HUES64 (cell line): ENCODE measurements at regions not wholly inside any gene's neighbourhood (a gene's known extent, or its start where the extent isn't known, plus 50 kb on each side); places are given as distances from the start of the nearest gene placed in this dataset.

Source experiments
- H3K27ac ChIP-seq: 2 replicates; pipeline ENCODE4 v1.7.0; 2013; ENCODE audit warnings: low read depth, low read length, inconsistent platforms
- H3K27me3 ChIP-seq: 2 replicates; pipeline ENCODE4 v1.6.1; 2013; ENCODE audit warnings: mild to moderate bottlenecking, low read length; ENCODE audit not compliant: insufficient read depth
- H3K36me3 ChIP-seq: 2 replicates; pipeline ENCODE4 v1.6.1; 2013; ENCODE audit warnings: mild to moderate bottlenecking, low read length; ENCODE audit not compliant: insufficient read depth
- H3K4me1 ChIP-seq: 2 replicates; pipeline ENCODE4 v1.6.1; 2013; ENCODE audit warnings: mild to moderate bottlenecking, low read length, moderate library complexity; ENCODE audit not compliant: insufficient read depth
- H3K4me3 ChIP-seq: 2 replicates; pipeline ENCODE4 v1.5.1; 2013; ENCODE audit warnings: mild to moderate bottlenecking, low read length, moderate library complexity
- H3K9ac ChIP-seq: 2 replicates; pipeline ENCODE4 v1.6.1; 2013; ENCODE audit warnings: mild to moderate bottlenecking, low read depth, low read length
- H3K9me3 ChIP-seq: 2 replicates; pipeline ENCODE4 v1.6.1; 2013; ENCODE audit warnings: low read depth, low read length; ENCODE audit not compliant: insufficient read depth
- WGBS: fragments of 150-250, 120-280 bp; methylation state at CpG from one replicate; pipeline ENCODE4 v1.1.7; 2013; ENCODE audit warnings: missing lambda C conversion rate; 5-methylcytosine and 5-hydroxymethylcytosine counted together

GRCh38 chr6:91743756-91744155 lies 1156.9 kb upstream of the MAP3K7 start:
- Histone ChIP-seq H3K4me1 (no peaks in the 10 kb centered on the region), H3K9me3 (no peaks in the 10 kb centered on the region), H3K36me3 (no peaks in the 10 kb centered on the region), H3K9ac (no peak overlapping the region), H3K4me3 (no peak overlapping the region), H3K27ac (no peak overlapping the region), H3K27me3 (no peaks in the 10 kb centered on the region)
- 93% methylated on average over 2 of the region's 2 CpGs for WGBS

- no peak overlapping the region for H3K9ac ChIP-seq
- no peaks in the 10 kb centered on the region for H3K36me3 ChIP-seq
- H3K9me3 ChIP-seq, result no peaks in the 10 kb centered on the region
- no peak overlapping the region for H3K27ac ChIP-seq
- H3K27me3 ChIP-seq, result no peaks in the 10 kb centered on the region
- no peaks in the 10 kb centered on the region for H3K4me1 ChIP-seq
- H3K4me3 ChIP-seq, result no peak overlapping the region
Observed at GRCh38 chr6:91731939-91732338, 1145.1 kb upstream of the MAP3K7 start.

GRCh38 chr6:91730710-91731109 lies 1143.8 kb upstream of the MAP3K7 start:
- 98% methylated on average over 2 of the region's 2 CpGs for WGBS

GRCh38 chr6:91720324-91720723 lies 1133.5 kb upstream of the MAP3K7 start:
- no peak overlapping the region for H3K27ac ChIP-seq
- 62% methylated on average over 1 of the region's 1 CpG for WGBS
- H3K4me1 ChIP-seq, result no peaks in the 10 kb centered on the region
- no peaks in the 10 kb centered on the region for H3K36me3 ChIP-seq
- H3K27me3 ChIP-seq, result no peaks in the 10 kb centered on the region
- H3K9me3 ChIP-seq, result no peaks in the 10 kb centered on the region
- H3K9ac ChIP-seq, result no peak overlapping the region
- H3K4me3 ChIP-seq, result no peak overlapping the region

More at GRCh38 chr6:91730710-91731109, 1143.8 kb upstream of the MAP3K7 start:
- no peaks in the 10 kb centered on the region for H3K4me1 ChIP-seq
- no peak overlapping the region for H3K27ac ChIP-seq
- H3K27me3 ChIP-seq, result no peaks in the 10 kb centered on the region
- no peak overlapping the region for H3K9ac ChIP-seq
- no peaks in the 10 kb centered on the region for H3K36me3 ChIP-seq
- H3K4me3 ChIP-seq, result no peak overlapping the region
- H3K9me3 ChIP-seq, result no peaks in the 10 kb centered on the region

GRCh38 chr6:91719414-91719813 lies 1132.5 kb upstream of the MAP3K7 start:
- no peaks in the 10 kb centered on the region for H3K9me3 ChIP-seq
- H3K27me3 ChIP-seq, result no peaks in the 10 kb centered on the region
- H3K4me1 ChIP-seq, result no peaks in the 10 kb centered on the region
- H3K27ac ChIP-seq, result no peak overlapping the region
- H3K9ac ChIP-seq, result no peak overlapping the region
- H3K4me3 ChIP-seq, result no peak overlapping the region
- WGBS, result 83% methylated on average over 1 of the region's 1 CpG
- H3K36me3 ChIP-seq, result no peaks in the 10 kb centered on the region

- no peak overlapping the region for H3K4me3 ChIP-seq
- no peaks in the 10 kb centered on the region for H3K4me1 ChIP-seq
- WGBS, result 92% methylated on average over 1 of the region's 2 CpGs
- H3K27ac ChIP-seq, result no peak overlapping the region
- H3K27me3 ChIP-seq, result no peaks in the 10 kb centered on the region
- no peak overlapping the region for H3K9ac ChIP-seq
- H3K36me3 ChIP-seq, result no peaks in the 10 kb centered on the region
- H3K9me3 ChIP-seq, result no peaks in the 10 kb centered on the region
Observed at GRCh38 chr6:91718198-91718597, 1131.3 kb upstream of the MAP3K7 start.

- Histone ChIP-seq H3K9me3 (no peaks in the 10 kb centered on the region), H3K4me3 (no peak overlapping the region), H3K9ac (no peak overlapping the region)
Observed at GRCh38 chr6:91717094-91717493, 1130.2 kb upstream of the MAP3K7 start.

GRCh38 chr6:91716361-91716760 lies 1129.5 kb upstream of the MAP3K7 start:
- no peaks in the 10 kb centered on the region for H3K9me3 ChIP-seq
- H3K9ac ChIP-seq, result no peak overlapping the region
- no peaks in the 10 kb centered on the region for H3K27me3 ChIP-seq
- H3K27ac ChIP-seq, result no peak overlapping the region
- no peaks in the 10 kb centered on the region for H3K4me1 ChIP-seq
- no peak overlapping the region for H3K4me3 ChIP-seq
- 90% methylated on average over 3 of the region's 3 CpGs for WGBS
- no peaks in the 10 kb centered on the region for H3K36me3 ChIP-seq

More at GRCh38 chr6:91717094-91717493, 1130.2 kb upstream of the MAP3K7 start:
- Histone ChIP-seq H3K27me3 (no peaks in the 10 kb centered on the region), H3K36me3 (no peaks in the 10 kb centered on the region), H3K27ac (no peak overlapping the region), H3K4me1 (no peaks in the 10 kb centered on the region)

- H3K36me3 ChIP-seq, result no peaks in the 10 kb centered on the region
- H3K4me1 ChIP-seq, result no peaks in the 10 kb centered on the region
- H3K9ac ChIP-seq, result no peak overlapping the region
- no peak overlapping the region for H3K4me3 ChIP-seq
- no peaks in the 10 kb centered on the region for H3K9me3 ChIP-seq
- H3K27me3 ChIP-seq, result no peaks in the 10 kb centered on the region
- H3K27ac ChIP-seq, result no peak overlapping the region
- 93% methylated on average over 10 of the region's 11 CpGs for WGBS
Observed at GRCh38 chr6:91715171-91715805, 1128.4 kb upstream of the MAP3K7 start.

GRCh38 chr6:91713911-91714310 lies 1127.0 kb upstream of the MAP3K7 start:
- no peak overlapping the region for H3K9ac ChIP-seq
- H3K4me3 ChIP-seq, result no peak overlapping the region
- H3K27ac ChIP-seq, result no peak overlapping the region
- H3K9me3 ChIP-seq, result no peaks in the 10 kb centered on the region
- no peaks in the 10 kb centered on the region for H3K36me3 ChIP-seq
- no peaks in the 10 kb centered on the region for H3K4me1 ChIP-seq
- H3K27me3 ChIP-seq, result no peaks in the 10 kb centered on the region

- Histone ChIP-seq H3K9me3 (no peaks in the 10 kb centered on the region), H3K9ac (no peak overlapping the region), H3K27ac (no peak overlapping the region), H3K4me3 (no peak overlapping the region), H3K4me1 (no peaks in the 10 kb centered on the region), H3K36me3 (no peaks in the 10 kb centered on the region), H3K27me3 (no peaks in the 10 kb centered on the region)
- WGBS, result 93% methylated on average over 2 of the region's 2 CpGs
Observed at GRCh38 chr6:91711518-91711917, 1124.6 kb upstream of the MAP3K7 start.

- H3K4me1 ChIP-seq, result no peaks in the 10 kb centered on the region
- no peaks in the 10 kb centered on the region for H3K36me3 ChIP-seq
- no peak overlapping the region for H3K27ac ChIP-seq
- H3K27me3 ChIP-seq, result no peaks in the 10 kb centered on the region
- 82% methylated on average over 2 of the region's 2 CpGs for WGBS
- no peaks in the 10 kb centered on the region for H3K9me3 ChIP-seq
- H3K9ac ChIP-seq, result no peak overlapping the region
- H3K4me3 ChIP-seq, result no peak overlapping the region
Observed at GRCh38 chr6:91710342-91710741, 1123.5 kb upstream of the MAP3K7 start.
